Fibroblast of pulmonary artery (primary cell): ENCODE measurements at regions not wholly inside any gene's neighbourhood (a gene's known extent, or its start where the extent isn't known, plus 50 kb on each side); places are given as distances from the start of the nearest gene placed in this dataset.

Experiments
- DNase-seq: peaks from one replicate; pipeline ENCODE4 v3.0.0-alpha.2; 2010; ENCODE audit warnings: low read depth
- H3K4me3 ChIP-seq: replicated peaks from 2 replicates; pipeline ENCODE4 v1.5.1; 2011; ENCODE audit warnings: low read depth, mild to moderate bottlenecking, control low read depth, low read length, moderate library complexity
- TF ChIP-seq, protein P1 (sequence below): IDR thresholded peaks from 2 replicates; pipeline ENCODE4 v1.5.1; 2011; ENCODE audit warnings: mild to moderate bottlenecking, control low read depth, low read length, inconsistent platforms; ENCODE audit errors: missing control alignments

DNA sequence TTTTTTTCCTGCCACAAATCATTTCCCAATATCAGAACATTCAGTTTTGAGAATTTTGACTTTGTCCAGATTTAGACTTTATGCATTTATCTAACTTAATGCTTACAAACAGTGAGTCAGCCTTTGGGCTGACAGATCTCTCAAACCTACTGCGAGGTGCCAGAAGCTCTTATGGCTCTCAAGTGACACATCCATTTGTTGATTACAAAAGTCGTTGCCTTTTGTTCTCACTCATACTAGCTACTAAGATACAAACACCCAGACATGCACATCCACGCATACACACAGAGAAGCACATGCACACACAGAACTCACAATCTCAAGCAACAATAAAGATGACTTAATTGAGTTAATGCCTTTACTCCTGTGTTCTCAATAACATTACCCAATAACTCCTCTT lies 1147.5 kb downstream of the DIAPH3 start:
- no peak overlapping the region for H3K4me3 ChIP-seq
- peak; percentile 28 for DNase-seq
- TF ChIP-seq, protein P1, sequence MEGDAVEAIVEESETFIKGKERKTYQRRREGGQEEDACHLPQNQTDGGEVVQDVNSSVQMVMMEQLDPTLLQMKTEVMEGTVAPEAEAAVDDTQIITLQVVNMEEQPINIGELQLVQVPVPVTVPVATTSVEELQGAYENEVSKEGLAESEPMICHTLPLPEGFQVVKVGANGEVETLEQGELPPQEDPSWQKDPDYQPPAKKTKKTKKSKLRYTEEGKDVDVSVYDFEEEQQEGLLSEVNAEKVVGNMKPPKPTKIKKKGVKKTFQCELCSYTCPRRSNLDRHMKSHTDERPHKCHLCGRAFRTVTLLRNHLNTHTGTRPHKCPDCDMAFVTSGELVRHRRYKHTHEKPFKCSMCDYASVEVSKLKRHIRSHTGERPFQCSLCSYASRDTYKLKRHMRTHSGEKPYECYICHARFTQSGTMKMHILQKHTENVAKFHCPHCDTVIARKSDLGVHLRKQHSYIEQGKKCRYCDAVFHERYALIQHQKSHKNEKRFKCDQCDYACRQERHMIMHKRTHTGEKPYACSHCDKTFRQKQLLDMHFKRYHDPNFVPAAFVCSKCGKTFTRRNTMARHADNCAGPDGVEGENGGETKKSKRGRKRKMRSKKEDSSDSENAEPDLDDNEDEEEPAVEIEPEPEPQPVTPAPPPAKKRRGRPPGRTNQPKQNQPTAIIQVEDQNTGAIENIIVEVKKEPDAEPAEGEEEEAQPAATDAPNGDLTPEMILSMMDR = no peak

GRCh38 chr13:59024434-59024833 lies 1139.3 kb downstream of the DIAPH3 start:
- TF ChIP-seq, protein P1 = no peak
- H3K4me3 ChIP-seq = no peak overlapping the region
- DNase-seq = no peak

GRCh38 chr13:59034198-59034597 lies 1129.5 kb downstream of the DIAPH3 start:
- H3K4me3 ChIP-seq = no peak overlapping the region
- no peak for DNase-seq
- TF ChIP-seq, protein P1 = no peak

- TF ChIP-seq, protein P1 = no peak
- H3K4me3 ChIP-seq = no peak overlapping the region
- no peak for DNase-seq
Measured at GRCh38 chr13:59038824-59039223, 1124.9 kb downstream of the DIAPH3 start.

DNA sequence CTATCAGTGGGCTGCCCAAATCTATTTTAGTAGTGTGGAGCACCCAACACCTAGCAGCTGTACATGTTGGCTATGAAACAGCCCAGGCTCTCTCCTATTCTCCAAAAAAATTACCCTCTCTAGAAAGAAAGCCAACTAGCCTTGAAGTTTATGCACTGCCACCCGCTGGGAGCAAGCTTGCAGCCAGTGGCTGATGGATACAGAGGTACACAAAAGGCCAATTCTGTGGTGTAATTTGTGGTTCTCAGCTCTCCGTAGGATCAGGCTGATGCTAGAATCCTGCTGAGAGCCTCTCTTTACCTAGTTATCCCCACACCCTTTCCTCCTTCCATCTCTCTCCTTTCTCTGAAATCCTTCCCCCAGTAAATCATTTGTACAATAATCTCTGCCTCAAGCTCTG lies 1120.7 kb downstream of the DIAPH3 start:
- TF ChIP-seq, protein P1 = no peak
- no peak for DNase-seq
- H3K4me3 ChIP-seq = no peak overlapping the region

DNA sequence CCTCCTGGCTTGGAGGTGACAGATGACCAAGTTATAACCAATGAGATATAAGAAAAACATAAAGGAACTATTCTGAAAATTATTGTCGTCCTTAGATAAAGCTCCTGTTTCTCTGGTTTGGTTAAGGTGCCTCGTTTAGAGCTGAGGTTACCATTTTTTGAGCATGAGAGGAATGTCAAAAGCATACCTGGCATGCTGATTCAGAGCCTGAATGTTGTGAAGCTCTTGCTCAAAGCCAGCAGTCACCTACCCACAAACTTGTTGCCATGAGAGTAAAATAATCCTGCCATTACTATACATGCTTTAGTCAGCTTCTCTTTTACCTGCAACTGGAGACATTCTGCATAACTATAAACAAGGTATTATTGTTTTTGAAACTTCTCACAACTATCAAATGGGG lies 1116.2 kb downstream of the DIAPH3 start:
- no peak overlapping the region for H3K4me3 ChIP-seq

GRCh38 chr13:59061621-59062020 lies 1102.1 kb downstream of the DIAPH3 start:
- H3K4me3 ChIP-seq = no peak overlapping the region
- DNase-seq = no peak
- TF ChIP-seq, protein P1 = no peak

More for the DNA sequence above, 1116.2 kb downstream of the DIAPH3 start:
- TF ChIP-seq, protein P1 = no peak
- DNase-seq = no peak
